ENCODE measurements at regions not wholly inside any gene's neighbourhood (a gene's known extent, or its start where the extent isn't known, plus 50 kb on each side); places are given as distances from the start of the nearest gene placed in this dataset.
"Not testable (repeated sequence)": the region's sequence is repeated elsewhere in the genome, so short reads cannot be mapped to it uniquely, and the experiment has no call there.

DNA sequence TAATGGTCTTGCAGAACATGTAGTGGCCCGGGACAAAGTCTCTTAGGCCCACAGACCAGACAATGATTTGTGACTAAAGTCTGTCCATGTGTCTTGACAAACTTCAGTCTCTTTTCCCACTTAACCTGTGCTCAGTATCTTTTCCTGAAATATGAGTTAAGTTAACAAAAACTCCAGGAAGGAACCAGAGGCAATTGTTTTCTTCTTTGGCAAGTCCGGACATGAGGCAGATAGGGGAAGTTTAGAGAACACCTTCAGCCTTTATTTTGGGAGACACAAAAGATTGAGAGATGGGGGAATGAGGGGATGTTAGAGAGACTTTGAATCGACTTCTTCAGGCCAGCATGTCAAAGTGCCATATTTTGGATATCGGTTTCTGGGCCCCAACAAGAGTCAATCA lies 80.2 kb upstream of the FRMPD4 start:
- ChIA-PET CTCF (no interaction called here), POLR2A (no interaction called here)
- TF ChIP-seq, protein P1, sequence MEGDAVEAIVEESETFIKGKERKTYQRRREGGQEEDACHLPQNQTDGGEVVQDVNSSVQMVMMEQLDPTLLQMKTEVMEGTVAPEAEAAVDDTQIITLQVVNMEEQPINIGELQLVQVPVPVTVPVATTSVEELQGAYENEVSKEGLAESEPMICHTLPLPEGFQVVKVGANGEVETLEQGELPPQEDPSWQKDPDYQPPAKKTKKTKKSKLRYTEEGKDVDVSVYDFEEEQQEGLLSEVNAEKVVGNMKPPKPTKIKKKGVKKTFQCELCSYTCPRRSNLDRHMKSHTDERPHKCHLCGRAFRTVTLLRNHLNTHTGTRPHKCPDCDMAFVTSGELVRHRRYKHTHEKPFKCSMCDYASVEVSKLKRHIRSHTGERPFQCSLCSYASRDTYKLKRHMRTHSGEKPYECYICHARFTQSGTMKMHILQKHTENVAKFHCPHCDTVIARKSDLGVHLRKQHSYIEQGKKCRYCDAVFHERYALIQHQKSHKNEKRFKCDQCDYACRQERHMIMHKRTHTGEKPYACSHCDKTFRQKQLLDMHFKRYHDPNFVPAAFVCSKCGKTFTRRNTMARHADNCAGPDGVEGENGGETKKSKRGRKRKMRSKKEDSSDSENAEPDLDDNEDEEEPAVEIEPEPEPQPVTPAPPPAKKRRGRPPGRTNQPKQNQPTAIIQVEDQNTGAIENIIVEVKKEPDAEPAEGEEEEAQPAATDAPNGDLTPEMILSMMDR (IDR thresholded peaks at IDR 0.05; ENCODE audit: control extremely low read depth, extremely low read depth, low read depth, missing control alignments) = no peak
- DNase-seq (ENCODE audit: extremely low spot score) = no peak

DNA sequence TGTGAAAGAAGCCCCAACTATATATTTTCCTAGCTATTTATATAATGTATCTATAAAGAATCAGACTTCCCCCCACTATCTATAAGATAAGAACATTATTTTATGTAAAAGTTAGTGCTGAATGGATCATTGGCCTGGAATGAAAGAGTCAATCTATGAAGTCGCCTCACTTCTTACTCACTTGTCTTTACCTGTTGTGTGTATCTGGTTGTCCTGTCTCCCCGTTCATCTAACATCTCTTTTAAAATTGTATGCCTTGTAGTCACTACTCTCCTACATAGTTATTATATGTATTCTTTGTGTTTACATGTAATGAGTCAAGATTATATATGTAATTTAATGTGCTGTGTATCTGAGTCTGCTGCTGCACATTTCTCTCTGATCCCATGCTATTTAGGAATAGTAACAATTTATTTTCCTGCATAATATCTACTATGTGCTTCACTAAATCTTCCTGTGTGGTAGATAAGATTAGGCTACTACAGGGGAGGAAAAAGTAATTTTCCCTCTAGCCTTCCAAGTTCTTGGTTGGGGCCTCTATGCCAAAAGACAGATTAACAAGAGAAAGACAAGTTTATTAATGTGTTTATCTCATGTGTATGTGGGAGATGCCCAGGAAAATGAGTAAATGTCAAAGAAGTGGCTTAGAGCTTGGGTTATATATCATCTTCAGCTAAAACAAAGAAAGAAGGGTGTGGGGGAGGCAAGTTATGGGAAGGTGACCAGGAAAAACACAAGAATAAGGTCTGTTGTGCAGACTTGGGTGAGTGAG lies 77.6 kb upstream of the FRMPD4 start:
- POLR2A ChIA-PET = no interaction called here
- TF ChIP-seq, protein P1 (IDR thresholded peaks at IDR 0.05; ENCODE audit: control extremely low read depth, extremely low read depth, low read depth, missing control alignments) = no peak
- DNase-seq (ENCODE audit: extremely low spot score) = no peak
- CTCF ChIA-PET = no interaction called here

DNA sequence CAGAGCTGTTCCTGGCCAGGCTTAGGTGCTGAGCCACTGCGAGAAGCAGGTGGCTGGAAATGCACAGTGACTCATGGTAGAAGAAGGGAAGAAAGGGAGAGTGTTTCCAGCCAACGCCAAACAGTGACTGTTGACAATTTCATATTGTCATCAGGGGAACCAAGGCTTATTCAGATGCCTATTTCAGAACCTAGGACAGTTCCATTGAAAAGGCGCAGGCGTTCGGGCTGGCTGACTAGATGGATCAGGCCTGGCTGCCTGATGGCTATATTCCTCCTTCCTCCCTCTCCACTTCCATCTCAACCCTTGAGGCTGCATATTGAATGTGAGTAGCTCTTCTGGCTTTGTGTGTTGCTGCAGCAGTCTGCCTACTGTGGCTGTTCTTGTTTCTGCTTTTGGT lies 73.0 kb upstream of the FRMPD4 start:
- TF ChIP-seq, protein P1 (IDR thresholded peaks at IDR 0.05; ENCODE audit: control extremely low read depth, extremely low read depth, low read depth, missing control alignments) = no peak
- no peak for DNase-seq (ENCODE audit: extremely low spot score)
- ChIA-PET POLR2A (no interaction called here), CTCF (no interaction called here)

DNA sequence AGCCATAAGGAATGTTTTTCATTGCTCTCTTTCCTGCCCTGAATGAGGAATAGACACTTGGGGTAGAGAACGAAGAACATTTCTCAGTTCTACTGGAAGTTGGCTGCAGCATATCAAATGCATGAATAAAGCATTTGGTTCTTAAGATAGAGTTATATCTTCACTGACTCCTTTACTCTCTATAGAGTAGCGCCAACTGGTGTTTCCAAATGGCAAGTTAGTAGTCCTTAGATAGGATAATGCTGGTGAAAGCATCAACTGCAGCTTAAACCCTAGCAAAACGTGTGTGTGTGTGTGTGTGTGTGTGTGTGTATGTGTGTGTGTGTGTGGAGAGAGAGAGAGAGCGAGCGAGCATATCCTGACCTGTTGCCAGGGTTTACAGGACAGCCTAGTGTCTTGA lies 62.2 kb upstream of the FRMPD4 start:
- ChIA-PET CTCF (no interaction called here), POLR2A (no interaction called here)
- TF ChIP-seq, protein P1 (IDR thresholded peaks at IDR 0.05; ENCODE audit: control extremely low read depth, extremely low read depth, low read depth, missing control alignments) = no peak
- no peak for DNase-seq (ENCODE audit: extremely low spot score)

DNA sequence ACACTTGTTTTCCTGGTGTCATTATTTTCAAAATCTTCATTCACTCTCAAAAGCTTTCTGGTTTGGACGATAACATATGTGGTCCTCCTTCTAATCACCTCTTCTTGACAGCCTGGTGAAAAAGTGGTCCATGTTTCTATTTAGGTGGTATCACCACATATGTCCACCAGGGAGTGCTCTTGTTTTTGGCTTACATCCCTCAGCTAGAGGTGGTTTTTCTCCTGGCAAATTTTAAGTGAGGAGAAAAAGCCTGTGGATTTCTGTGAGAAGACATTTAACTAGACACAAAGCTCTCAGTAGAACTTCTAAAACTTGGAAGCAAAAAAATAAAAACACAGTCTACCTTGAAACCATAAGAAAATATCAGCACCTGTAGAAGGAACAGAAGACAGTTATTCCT lies 58.0 kb upstream of the FRMPD4 start:
- ChIA-PET CTCF (interaction anchor here (0.8 to 1.5 kb wide), 7 partner anchors 10 to 692 kb away, joined by 3 to 11 read pairs (median 3); no protein-coding TSS in a partner anchor), POLR2A (no interaction called here)
- TF ChIP-seq, protein P1 (IDR thresholded peaks at IDR 0.05; ENCODE audit: control extremely low read depth, extremely low read depth, low read depth, missing control alignments) = peak; percentile 30
- DNase-seq (ENCODE audit: extremely low spot score) = peak; percentile 10

DNA sequence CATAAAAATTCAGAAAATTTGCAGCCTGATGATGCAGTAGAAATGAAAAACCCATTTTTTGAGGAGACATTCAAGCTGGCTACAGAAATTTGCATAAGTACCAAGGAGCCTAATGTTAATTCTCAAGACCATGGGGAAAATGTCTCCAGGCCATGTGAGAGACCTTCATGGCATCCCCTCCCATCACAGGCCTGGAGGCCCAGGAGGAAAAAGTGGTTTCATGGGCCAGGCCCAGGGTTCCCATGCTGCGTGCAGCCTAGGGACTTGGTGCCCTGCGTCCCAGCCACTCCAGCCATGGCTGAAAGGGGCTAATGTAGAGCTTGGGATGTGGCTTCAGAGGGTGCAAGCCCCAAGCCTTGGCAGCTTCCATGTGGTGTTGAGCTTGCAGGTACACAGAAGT lies 55.3 kb upstream of the FRMPD4 start:
- DNase-seq (ENCODE audit: extremely low spot score); POLR2A ChIA-PET; CTCF ChIA-PET: not testable (repeated sequence)

Data from GM10248 (cell line).